Stimulated activated CD8-positive, alpha-beta memory T cell treated with anti-CD3 and anti-CD28 coated beads, Interleukin-7, amount 100 ng/mL, for 4 hours (primary cell): ENCODE measurements at regions not wholly inside any gene's neighbourhood (a gene's known extent, or its start where the extent isn't known, plus 50 kb on each side); places are given as distances from the start of the nearest gene placed in this dataset.

Source experiments
- DNase-seq, 2 donors: peaks; one replicate each; pipeline ENCODE4 v3.0.0-alpha.2; 2020; ENCODE audit warnings: low read depth in 2 of 2

DNA sequence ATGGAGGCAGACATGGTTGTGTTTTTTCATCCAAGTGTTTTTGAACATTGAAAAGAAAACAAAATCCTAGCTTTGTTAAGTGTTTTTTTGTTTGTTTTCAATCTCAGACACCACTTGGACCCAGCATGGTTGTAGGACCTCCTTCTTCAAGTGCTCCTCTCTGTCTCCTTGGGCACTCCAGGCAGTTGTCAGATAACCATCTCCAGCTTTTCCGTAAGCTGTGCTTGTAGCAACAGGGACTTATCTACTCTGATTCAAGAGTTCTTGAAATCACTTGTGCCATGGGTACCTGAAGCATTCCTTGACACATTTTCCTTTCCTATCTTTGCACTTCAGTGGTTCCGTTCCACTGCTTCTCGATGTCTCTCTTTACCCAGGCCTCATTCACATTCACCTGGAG, 334.9 kb upstream of the DDX53 start:
- DNase-seq, result no peak

DNA sequence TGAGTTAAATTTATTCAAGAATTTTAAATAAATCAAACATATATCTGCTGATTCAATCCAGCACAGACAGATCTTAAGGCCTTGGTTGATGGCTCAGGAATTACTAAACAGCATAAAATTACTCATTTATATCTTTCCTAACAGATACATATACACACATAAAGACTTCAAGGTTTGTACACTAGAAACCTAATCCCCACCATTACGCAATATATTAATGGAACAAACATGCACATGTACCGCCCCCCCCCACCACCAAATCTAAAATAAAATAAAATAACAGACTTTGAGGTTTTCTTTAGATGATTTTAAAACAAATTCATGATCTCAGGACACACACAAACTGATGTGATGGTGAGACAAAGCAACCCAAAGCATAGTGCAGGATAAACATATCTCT, 333.9 kb upstream of the DDX53 start:
- no peak for DNase-seq

DNA sequence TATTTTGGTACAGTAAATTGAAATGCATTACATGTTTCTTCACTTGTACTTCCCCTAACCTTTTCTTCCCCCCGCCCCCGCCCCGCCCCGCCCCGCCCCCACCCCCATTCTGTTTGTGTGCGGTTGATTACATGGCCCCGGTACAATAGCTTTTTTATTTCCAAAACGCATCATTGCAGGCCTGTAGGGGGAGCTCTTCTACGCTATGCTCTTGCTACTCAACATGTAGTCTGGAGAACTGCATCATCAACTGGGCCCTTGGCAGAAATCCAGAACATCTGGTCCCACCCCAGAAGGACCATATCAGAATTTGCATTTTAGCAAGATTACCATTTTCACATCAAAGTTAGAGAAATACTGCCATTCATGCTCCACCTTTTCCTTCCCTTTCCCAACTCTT, 333.3 kb upstream of the DDX53 start:
- no peak for DNase-seq

- no peak for DNase-seq
Measured at GRCh38 chrX:22674932-22675331, 324.8 kb upstream of the DDX53 start.

DNA sequence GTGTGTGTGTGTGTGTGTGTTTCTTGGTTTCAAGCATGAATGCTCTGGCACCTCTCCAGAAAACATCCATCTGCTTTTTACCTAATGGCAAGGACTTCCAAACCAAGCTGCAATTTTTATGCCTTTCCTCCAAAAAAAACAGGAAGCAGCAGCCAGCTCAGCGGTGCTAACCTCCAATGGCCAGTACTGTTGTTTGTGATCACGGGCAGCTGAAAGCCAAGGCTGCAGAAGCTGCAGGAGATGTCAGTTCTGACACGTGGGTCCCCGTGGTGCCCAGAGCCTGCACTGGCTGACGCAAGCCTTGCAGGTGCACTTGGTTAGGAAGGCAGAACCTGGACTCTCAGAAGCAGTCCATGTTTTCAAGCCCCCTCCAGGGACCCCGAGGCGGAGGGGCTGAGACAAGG, 313.6 kb upstream of the DDX53 start:
- DNase-seq, result no peak

GRCh38 chrX:22689290-22689689, 310.5 kb upstream of the DDX53 start:
- no peak for DNase-seq

- no peak for DNase-seq
Measured at GRCh38 chrX:22690116-22690515, 309.6 kb upstream of the DDX53 start.

DNA sequence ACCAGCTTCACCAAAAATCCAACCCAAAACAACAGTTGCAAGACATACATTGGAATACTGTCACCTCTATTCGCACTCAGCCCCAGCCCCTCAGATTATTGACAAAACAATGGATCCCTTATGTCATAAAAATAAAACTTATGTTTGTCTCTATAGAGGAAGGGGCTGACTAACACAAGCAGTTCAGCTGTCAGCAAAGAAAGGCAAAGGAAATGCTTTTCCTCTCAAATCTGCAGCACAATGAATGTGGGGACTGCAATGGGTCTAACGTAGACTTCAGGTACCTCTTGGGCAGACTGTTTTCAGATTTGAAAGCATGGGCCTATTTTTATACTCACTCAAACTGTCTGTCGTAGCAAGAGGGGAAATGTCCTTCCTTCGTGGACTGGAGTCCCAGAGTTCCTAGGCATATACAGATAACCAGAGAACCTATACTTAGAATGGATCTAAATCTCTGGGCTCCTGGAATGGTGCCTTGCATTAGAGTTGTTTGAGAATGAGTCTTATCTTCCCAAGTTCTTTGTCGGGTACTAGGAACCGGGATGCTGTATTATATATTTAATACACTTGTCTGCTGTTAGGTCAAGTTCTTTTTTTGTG, 307.7 kb upstream of the DDX53 start:
- DNase-seq, result no peak

GRCh38 chrX:22698151-22698550, 301.6 kb upstream of the DDX53 start:
- no peak for DNase-seq

GRCh38 chrX:22699581-22700091, 300.1 kb upstream of the DDX53 start:
- no peak for DNase-seq

- no peak for DNase-seq
Measured at GRCh38 chrX:22712942-22713341, 286.8 kb upstream of the DDX53 start.

- no peak for DNase-seq
Measured at GRCh38 chrX:22730542-22730941, 269.2 kb upstream of the DDX53 start.

DNA sequence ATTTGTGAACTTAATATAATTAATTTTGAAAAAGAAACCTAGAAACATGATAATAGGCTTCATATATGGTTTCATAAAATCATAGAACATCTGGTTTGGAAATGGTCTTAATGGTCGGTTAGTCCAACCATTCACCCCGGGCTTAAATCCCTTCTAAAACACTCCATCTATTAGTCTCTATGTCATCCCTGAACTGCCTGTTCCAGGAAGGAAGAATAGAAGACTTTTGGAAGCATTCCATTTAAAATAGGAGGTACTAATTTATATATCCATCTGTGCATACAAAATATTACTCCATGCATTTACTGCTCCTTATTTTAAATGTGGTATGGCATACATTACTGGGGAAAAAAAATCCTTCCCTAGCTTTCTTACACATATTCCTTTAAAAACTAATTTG, 262.2 kb upstream of the DDX53 start:
- DNase-seq, result no peak

DNA sequence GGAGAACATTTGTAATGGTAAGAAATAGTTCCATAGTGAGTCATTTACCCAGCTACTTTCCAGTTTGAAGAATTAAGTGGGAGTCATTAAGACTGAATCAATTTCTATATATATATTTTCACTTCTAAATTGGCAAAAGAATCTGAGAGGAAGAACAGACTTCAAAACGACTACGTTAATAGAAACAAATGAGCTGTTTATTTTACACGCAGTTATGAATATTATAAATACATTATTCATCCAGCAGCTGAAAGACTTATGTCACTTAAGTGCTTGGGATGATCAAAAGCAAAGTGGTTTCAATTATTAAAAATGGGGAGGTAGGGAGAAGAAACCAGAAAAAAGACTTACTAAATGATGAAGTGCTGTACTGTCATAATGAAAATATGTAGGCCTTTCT, 260.5 kb upstream of the DDX53 start:
- no peak for DNase-seq

DNA sequence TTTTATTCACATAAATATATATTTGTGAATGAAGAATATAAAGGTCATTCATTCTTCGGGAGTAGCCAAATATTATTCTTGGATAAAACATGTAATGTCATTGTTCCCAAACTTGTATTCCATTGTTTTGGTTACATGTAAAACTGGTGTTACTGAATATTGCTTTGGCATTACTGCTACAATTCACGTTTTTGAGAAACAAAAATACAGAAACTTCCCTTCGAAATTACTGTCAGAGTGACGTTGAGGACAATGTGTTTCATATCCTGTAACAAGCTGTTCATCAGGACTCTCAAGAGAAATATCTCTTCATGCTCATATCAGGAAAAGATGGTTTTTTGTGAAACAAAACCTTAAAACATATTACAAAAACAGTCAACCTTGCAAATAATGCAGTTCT, 258.9 kb upstream of the DDX53 start:
- DNase-seq, result no peak

DNA sequence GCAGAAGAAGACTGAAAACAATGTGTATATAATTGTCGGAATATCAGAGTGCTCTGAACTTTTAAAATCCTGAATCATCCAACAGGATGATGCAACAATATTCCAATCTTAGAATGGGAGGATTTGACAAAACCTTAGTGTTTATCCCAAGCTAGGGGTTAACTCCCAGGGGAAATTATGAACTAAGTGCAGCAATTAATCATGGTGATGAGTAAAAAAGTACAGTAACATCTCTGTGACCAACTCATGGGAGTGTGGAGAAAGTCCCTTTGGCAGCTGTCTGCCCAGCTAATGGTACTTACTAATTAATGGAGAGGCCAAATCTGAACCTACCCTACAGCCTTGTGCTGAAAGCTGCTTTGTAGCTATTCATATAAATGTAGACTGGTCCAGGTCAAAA, 257.6 kb upstream of the DDX53 start:
- no peak for DNase-seq

DNA sequence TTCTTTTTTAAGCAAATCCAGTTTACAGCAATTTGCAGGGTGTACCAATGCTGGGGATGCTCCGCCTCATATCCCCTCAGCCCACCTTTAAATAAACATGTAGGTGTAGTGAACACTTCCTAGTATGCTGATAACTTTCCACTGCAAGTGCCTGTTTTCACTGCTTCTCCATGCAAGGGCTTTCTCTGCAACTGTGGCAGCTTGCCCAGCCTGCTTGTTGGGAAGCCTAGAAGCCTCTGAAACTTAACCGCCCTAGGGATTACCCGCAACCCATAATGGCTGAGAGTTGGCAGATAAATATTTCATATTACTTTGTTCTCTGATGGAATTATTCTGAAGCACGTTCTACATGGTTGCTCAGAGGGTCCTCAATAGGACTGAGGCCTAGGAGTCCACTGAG, 253.7 kb upstream of the DDX53 start:
- DNase-seq, result no peak

GRCh38 chrX:22748093-22748999, 251.4 kb upstream of the DDX53 start:
- peak; percentile 0 to 1 for DNase-seq

GRCh38 chrX:22758807-22759481, 240.8 kb upstream of the DDX53 start:
- no peak for DNase-seq

GRCh38 chrX:22760513-22761057, 239.2 kb upstream of the DDX53 start:
- no peak for DNase-seq

GRCh38 chrX:22788221-22788620, 211.5 kb upstream of the DDX53 start:
- DNase-seq, result no peak

DNA sequence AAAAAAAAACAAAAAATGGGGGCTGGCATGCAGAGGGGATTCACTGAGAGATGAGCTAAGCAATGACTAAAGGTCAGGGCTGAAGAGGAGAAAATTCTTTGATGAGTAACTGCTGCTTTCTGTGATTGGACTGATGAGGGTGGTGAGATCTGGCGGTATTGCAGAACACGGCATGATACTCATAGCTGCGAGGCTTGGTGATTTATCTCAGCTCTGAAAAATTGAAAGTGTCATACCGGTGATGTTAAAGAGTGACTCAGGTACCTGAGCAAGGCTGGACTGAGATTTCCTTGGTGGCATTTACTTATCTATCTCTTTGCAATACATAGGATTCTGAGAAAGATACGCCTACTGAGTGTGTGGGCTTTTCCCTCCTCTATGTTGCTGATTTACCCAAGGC, 204.1 kb upstream of the DDX53 start:
- no peak for DNase-seq
